Neuronal stem cell (in vitro differentiated cells): ENCODE measurements at regions not wholly inside any gene's neighbourhood (a gene's known extent, or its start where the extent isn't known, plus 50 kb on each side); places are given as distances from the start of the nearest gene placed in this dataset.

Source experiments
- DNase-seq: peaks from one replicate; pipeline ENCODE4 v3.0.0-alpha.2; 2013; ENCODE audit warnings: low spot score
- H2AFZ ChIP-seq: one replicate; pipeline ENCODE4 v1.6.1; 2013; ENCODE audit warnings: mild to moderate bottlenecking, low read length, inconsistent platforms
- H2AK5ac ChIP-seq: 2 replicates; pipeline ENCODE4 v1.6.1; 2013; ENCODE audit warnings: low read depth, mild to moderate bottlenecking, inconsistent platforms, low read length, moderate library complexity, mixed read lengths
- H2BK120ac ChIP-seq: 2 replicates; pipeline ENCODE4 v1.6.1; 2013; ENCODE audit warnings: low read depth, mild to moderate bottlenecking, inconsistent platforms, low read length, moderate library complexity, mixed read lengths
- H2BK12ac ChIP-seq: one replicate; pipeline ENCODE4 v1.6.1; 2013; ENCODE audit warnings: low read length, inconsistent platforms
- H2BK15ac ChIP-seq: 2 replicates; pipeline ENCODE4 v1.6.1; 2013; ENCODE audit warnings: mild to moderate bottlenecking, low read length, inconsistent platforms, mixed read lengths
- H2BK5ac ChIP-seq: one replicate; pipeline ENCODE4 v1.6.1; 2013; ENCODE audit warnings: inconsistent platforms, mild to moderate bottlenecking, low read length, moderate library complexity
- H3K14ac ChIP-seq: one replicate; pipeline ENCODE4 v1.6.1; 2013; ENCODE audit warnings: low read length, inconsistent platforms
- H3K18ac ChIP-seq: 2 replicates; pipeline ENCODE4 v1.6.1; 2013; ENCODE audit warnings: low read length, inconsistent platforms
- H3K23ac ChIP-seq: 2 replicates; pipeline ENCODE4 v1.6.1; 2013; ENCODE audit warnings: low read depth, mild to moderate bottlenecking, mixed read lengths, low read length, inconsistent platforms; ENCODE audit not compliant: poor library complexity
- H3K27ac ChIP-seq: replicated peaks from 3 replicates; pipeline ENCODE4 v1.5.1; 2013; ENCODE audit warnings: low read length, inconsistent platforms
- H3K27me3 ChIP-seq, 3 experiments: 2 replicates each; pipeline ENCODE4 v1.6.1; 2013; ENCODE audit warnings: low read length in 3 of 3, mild to moderate bottlenecking in 2 of 3, inconsistent platforms in 1 of 3, low read depth in 1 of 3, mixed read lengths in 1 of 3, moderate library complexity in 1 of 3; ENCODE audit not compliant: control insufficient read depth in 3 of 3, insufficient read depth in 3 of 3
- H3K36me3 ChIP-seq, 2 donors: replicated peaks in 1 of 2; 2 replicates each; pipeline ENCODE4 v1.6.1; 2013; ENCODE audit warnings: low read length in 2 of 2; ENCODE audit not compliant: control insufficient read depth in 2 of 2, insufficient read depth in 2 of 2
- H3K4ac ChIP-seq: 2 replicates; pipeline ENCODE4 v1.6.1; 2013; ENCODE audit warnings: inconsistent platforms, mild to moderate bottlenecking, low read length, moderate library complexity
- H3K4me1 ChIP-seq, 2 donors: 1 replicate in 1 of 2; 2 replicates in 1 of 2; pipeline ENCODE4 v1.6.1; 2013; ENCODE audit warnings: low read length in 2 of 2, low read depth in 1 of 2; ENCODE audit not compliant: control insufficient read depth in 2 of 2, insufficient read depth in 1 of 2
- H3K4me2 ChIP-seq: one replicate; pipeline ENCODE4 v1.6.1; 2013; ENCODE audit warnings: mild to moderate bottlenecking, low read length, inconsistent platforms; ENCODE audit not compliant: insufficient read depth, poor library complexity, severe bottlenecking
- H3K4me3 ChIP-seq, 2 donors: 2 replicates each; pipeline ENCODE4 v1.5.1; 2013; ENCODE audit warnings: low read length in 2 of 2, mild to moderate bottlenecking in 2 of 2, inconsistent platforms in 1 of 2, moderate library complexity in 1 of 2
- H3K79me1 ChIP-seq: one replicate; pipeline ENCODE4 v1.6.1; 2013; ENCODE audit warnings: low read depth, mild to moderate bottlenecking, inconsistent platforms, low read length, moderate library complexity
- H3K9ac ChIP-seq: one replicate; pipeline ENCODE4 v1.6.1; 2013; ENCODE audit warnings: mild to moderate bottlenecking, low read depth, low read length, inconsistent platforms; ENCODE audit not compliant: poor library complexity
- H3K9me3 ChIP-seq, 2 donors: replicated peaks in 1 of 2; 2 replicates each; pipeline versions ENCODE3 to v1.6.1; 2013; ENCODE audit warnings: low read length in 2 of 2, mild to moderate bottlenecking in 2 of 2, inconsistent platforms in 1 of 2, low read depth in 1 of 2, mixed read lengths in 1 of 2, moderate library complexity in 1 of 2; ENCODE audit not compliant: control insufficient read depth in 2 of 2, insufficient read depth in 1 of 2
- H4K8ac ChIP-seq: one replicate; pipeline ENCODE4 v1.6.1; 2013; ENCODE audit warnings: low read depth, mild to moderate bottlenecking, inconsistent platforms, low read length, moderate library complexity
- H4K91ac ChIP-seq: one replicate; pipeline ENCODE4 v1.6.1; 2013; ENCODE audit warnings: low read length, low read depth, mild to moderate bottlenecking, inconsistent platforms; ENCODE audit not compliant: poor library complexity
- WGBS, 2 donors: extraction: QIAGEN DNeasy Blood & Tissue Kit; methylation state at CpG; one replicate each; pipeline ENCODE4 v1.1.7; 2013; ENCODE audit warnings: missing lambda C conversion rate in 2 of 2, mixed read lengths in 1 of 2; ENCODE audit not compliant: insufficient read length in 2 of 2, insufficient replicate concordance in 1 of 2; ENCODE audit errors: extremely low coverage in 2 of 2; 5-methylcytosine and 5-hydroxymethylcytosine counted together

DNA sequence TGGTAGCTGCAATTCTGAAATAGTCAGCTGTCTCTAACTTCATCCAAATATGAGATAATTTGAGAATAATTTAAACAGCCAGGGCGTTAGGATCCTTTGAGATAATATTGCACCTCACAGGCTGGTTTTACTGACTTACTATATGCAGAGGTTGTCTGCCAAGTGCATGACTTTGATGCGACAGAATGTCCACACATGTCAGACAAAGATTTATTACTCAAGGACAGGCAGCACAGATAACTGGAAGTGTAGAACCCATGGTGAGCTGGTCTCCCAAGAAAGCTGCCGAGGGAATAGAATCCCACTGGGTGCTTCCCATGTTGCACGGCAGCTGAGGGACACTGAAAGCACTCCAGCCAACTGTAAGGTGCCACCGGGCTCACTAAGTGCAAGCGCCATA, 166.2 kb upstream of the GALNTL6 start:
- H3K9ac ChIP-seq: no peak overlapping the region
- H3K9me3 ChIP-seq: peaks cover 0 to 3% of the 10 kb centered on the region in 2 donors
- H3K14ac ChIP-seq: no peak overlapping the region
- H3K18ac ChIP-seq: no peak overlapping the region
- no peak overlapping the region for H2BK12ac ChIP-seq
- H3K4me1 ChIP-seq: no peaks in the 10 kb centered on the region
- H2AK5ac ChIP-seq: no peak overlapping the region
- H2AFZ ChIP-seq: no peak overlapping the region
- no peak overlapping the region for H3K4me3 ChIP-seq
- no peaks in the 10 kb centered on the region for H3K36me3 ChIP-seq
- H3K4me2 ChIP-seq: no peak overlapping the region
- WGBS, 2 donors: no CpG with 5 or more reads among the region's 6 CpGs
- no peak overlapping the region for H3K27ac ChIP-seq
- no peak for DNase-seq
- H4K91ac ChIP-seq: no peak overlapping the region
- no peak overlapping the region for H2BK5ac ChIP-seq
- no peak overlapping the region for H3K23ac ChIP-seq
- no peak overlapping the region for H2BK120ac ChIP-seq
- H3K79me1 ChIP-seq: no peaks in the 10 kb centered on the region
- no peaks in the 10 kb centered on the region for H3K27me3 ChIP-seq
- H4K8ac ChIP-seq: no peak overlapping the region
- H2BK15ac ChIP-seq: no peak overlapping the region
- no peak overlapping the region for H3K4ac ChIP-seq

DNA sequence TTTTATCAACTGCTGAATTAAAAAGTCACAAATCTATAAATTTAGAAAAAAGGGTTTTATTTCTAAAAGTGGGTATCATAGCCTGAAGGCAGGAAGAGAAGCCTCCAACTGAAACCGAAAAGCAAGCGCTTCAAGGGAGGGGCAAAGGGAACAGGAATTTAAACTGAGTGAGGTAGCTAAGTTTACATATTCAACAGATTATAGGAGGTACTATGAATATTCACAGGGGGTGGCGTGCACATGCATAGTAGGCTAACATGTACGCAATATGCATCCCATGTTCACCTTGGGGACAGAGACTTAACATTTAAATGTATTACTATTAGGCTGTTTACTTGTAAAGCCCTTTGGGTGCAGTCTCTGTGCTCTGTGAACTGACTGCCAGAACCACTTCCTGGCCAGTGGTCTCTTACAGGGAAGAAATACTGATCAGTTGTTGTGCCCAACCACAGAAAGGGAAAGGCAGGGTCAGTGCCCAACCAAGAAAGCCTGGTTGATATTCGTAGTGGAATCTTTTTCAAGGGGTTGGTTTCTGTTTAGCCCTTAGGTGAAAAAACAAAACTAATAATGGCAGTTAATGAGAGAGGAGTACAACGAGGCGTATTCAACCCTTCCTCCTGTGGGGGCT, 168.7 kb upstream of the GALNTL6 start:
- Histone ChIP-seq H2AFZ (no peak overlapping the region), H2BK15ac (no peak overlapping the region), H3K14ac (no peak overlapping the region), H3K27ac (no peak overlapping the region), H3K9me3 (no peaks in the 10 kb centered on the region), H2BK5ac (no peak overlapping the region), H3K23ac (no peak overlapping the region), H3K18ac (no peak overlapping the region), H3K79me1 (no peaks in the 10 kb centered on the region), H3K36me3 (no peaks in the 10 kb centered on the region), H3K4me3 (no peak overlapping the region), H2BK120ac (no peak overlapping the region), H4K91ac (no peak overlapping the region), H3K9ac (no peak overlapping the region), H3K4me1 (no peaks in the 10 kb centered on the region), H2AK5ac (no peak overlapping the region), H3K4ac (no peak overlapping the region), H4K8ac (no peak overlapping the region), H2BK12ac (no peak overlapping the region), H3K4me2 (no peak overlapping the region), H3K27me3 (no peaks in the 10 kb centered on the region)
- WGBS, 2 donors: no CpG with 5 or more reads among the region's 7 CpGs
- no peak for DNase-seq

DNA sequence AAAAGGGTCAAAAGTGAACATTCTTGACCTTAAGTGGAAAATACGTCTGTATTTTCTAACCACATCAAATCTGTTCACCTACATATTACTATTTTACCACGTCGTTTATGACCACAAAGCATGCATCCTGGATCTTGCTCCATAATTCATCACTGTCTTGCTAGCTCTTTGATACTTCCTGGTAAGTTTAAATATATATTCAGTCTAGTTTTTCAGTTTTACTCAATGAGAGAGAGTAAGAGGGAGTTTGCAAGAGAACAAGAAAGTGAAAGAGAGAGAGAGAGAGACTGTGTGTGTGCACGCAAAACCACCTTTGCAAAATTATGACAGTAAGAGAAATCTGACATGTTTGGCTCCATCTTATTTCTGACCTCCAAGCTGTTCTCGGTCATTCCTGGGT, 173.7 kb upstream of the GALNTL6 start:
- H3K27ac ChIP-seq: no peak overlapping the region
- H3K79me1 ChIP-seq: no peaks in the 10 kb centered on the region
- no peak overlapping the region for H2AK5ac ChIP-seq
- H2BK15ac ChIP-seq: no peak overlapping the region
- H3K18ac ChIP-seq: no peak overlapping the region
- no peak overlapping the region for H4K8ac ChIP-seq
- no peaks in the 10 kb centered on the region for H3K9me3 ChIP-seq
- H2BK5ac ChIP-seq: no peak overlapping the region
- no peak overlapping the region for H3K14ac ChIP-seq
- H3K9ac ChIP-seq: no peak overlapping the region
- H2BK12ac ChIP-seq: no peak overlapping the region
- H3K27me3 ChIP-seq: no peaks in the 10 kb centered on the region
- H3K4me3 ChIP-seq: no peak overlapping the region
- no peak for DNase-seq
- H4K91ac ChIP-seq: no peak overlapping the region
- H2AFZ ChIP-seq: no peak overlapping the region
- H3K4me2 ChIP-seq: no peak overlapping the region
- H3K23ac ChIP-seq: no peak overlapping the region
- H3K36me3 ChIP-seq: no peaks in the 10 kb centered on the region
- H3K4ac ChIP-seq: no peak overlapping the region
- H3K4me1 ChIP-seq: no peaks in the 10 kb centered on the region
- no CpG with 5 or more reads among the region's 5 CpGs for WGBS, 2 donors
- no peak overlapping the region for H2BK120ac ChIP-seq

DNA sequence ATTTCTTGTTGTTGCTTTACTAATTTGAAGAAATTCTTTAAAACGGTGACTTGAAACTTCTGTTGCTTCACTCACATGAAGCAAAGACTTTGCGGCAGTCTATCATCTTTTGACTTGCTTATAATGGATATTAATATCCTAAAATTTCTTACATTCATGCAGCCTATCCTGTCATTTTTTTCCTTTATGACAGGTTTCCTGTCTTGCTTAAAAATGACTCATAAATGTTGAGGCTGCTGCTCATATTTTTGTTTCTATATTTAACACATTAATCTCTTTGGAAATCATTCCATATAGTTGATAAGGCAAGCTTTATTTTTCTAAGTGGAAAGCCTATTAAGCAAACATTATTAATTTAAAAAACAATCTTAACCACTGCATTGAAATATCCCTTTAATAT, 176.6 kb upstream of the GALNTL6 start:
- DNase-seq: no peak
- H2BK120ac ChIP-seq: no peak overlapping the region
- no peak overlapping the region for H3K18ac ChIP-seq
- H2BK5ac ChIP-seq: no peak overlapping the region
- H2BK15ac ChIP-seq: no peak overlapping the region
- no peaks in the 10 kb centered on the region for H3K36me3 ChIP-seq
- no peaks in the 10 kb centered on the region for H3K9me3 ChIP-seq
- no peak overlapping the region for H3K4me2 ChIP-seq
- H2AFZ ChIP-seq: no peak overlapping the region
- no peak overlapping the region for H3K23ac ChIP-seq
- no peak overlapping the region for H4K8ac ChIP-seq
- H3K27ac ChIP-seq: no peak overlapping the region
- no peaks in the 10 kb centered on the region for H3K4me1 ChIP-seq
- H3K27me3 ChIP-seq: no peaks in the 10 kb centered on the region
- H3K9ac ChIP-seq: no peak overlapping the region
- H3K79me1 ChIP-seq: no peaks in the 10 kb centered on the region
- H4K91ac ChIP-seq: no peak overlapping the region
- H2AK5ac ChIP-seq: no peak overlapping the region
- no peak overlapping the region for H3K4ac ChIP-seq
- H3K14ac ChIP-seq: no peak overlapping the region
- H3K4me3 ChIP-seq: no peak overlapping the region
- H2BK12ac ChIP-seq: no peak overlapping the region
- no CpG with 5 or more reads among the region's 2 CpGs for WGBS, 2 donors
